ENCODE measurements at regions not wholly inside any gene's neighbourhood (a gene's known extent, or its start where the extent isn't known, plus 50 kb on each side); places are given as distances from the start of the nearest gene placed in this dataset.

- no peak for DNase-seq (ENCODE audit: low spot score)
These were observed 56.9 kb downstream of the SLITRK6 start for GRCh38 chr13:85742355-85742754.

DNA sequence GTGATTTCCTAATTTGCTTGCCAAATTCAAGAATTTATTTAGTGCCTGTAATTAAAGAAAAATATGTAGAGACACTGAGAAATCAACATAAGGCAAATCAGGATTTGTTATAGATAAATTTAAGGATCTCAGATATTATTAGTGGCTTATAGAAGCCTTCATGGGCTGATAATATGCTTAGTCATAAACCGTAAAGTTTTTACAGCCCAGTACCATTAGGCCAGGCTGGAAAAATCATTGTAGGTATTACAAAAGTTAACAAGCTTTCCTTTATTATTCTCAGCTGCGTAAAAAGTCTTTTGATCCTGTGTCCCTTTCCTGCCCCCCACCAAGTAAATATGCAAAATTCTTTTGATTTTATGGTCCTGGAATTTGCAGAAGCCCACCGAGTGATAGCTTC is 58.2 kb downstream of the SLITRK6 start:
- no peak for DNase-seq (ENCODE audit: low spot score)

DNA sequence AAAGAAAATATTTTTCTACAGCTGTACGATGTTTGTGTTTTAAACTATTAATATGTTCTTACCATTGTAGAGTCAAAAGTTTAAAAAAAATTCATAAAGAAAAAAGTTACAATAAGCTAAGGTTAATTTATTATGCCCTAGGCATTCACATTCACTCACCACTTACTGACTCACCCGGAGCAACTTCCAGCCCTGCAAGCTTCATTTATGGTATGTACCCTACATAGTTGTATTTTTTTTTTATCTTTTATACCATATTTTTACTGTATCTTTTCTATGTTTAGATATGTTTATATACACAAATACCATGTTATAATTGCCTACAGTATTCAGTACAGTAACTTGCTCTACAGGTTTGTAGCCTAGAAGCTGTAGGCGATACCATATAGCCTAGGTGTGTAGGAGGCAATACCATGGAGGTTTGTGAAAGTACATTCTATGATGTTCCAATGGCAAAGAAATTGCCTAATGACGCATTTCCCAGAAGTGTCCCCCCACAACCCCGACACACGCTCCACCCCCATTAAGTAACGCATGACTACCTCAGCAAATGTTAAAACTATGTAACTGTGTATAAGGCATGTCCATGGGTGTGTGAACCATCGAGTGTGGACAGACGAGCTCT is 60.4 kb downstream of the SLITRK6 start:
- DNase-seq (ENCODE audit: low spot score) = no peak

DNA sequence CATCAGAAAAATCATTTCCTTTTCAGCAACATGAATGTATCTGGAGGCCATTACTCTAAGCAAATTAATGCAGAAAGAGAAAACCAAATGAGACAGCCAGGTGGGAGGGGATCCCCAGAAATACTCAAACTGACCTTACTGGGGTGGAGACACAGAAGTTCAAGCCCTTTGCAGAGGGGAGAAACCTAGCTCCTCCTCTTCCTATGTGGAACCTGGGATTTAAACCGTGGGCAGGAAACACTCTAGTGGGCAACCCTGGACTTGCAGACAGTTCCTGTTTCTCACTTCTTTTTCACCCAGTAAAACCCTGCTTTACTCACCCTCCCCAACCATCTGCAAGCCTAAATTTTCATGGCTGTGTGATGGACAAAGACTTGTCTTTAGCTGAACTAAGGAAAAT is 61.3 kb downstream of the SLITRK6 start:
- no peak for DNase-seq (ENCODE audit: low spot score)

DNA sequence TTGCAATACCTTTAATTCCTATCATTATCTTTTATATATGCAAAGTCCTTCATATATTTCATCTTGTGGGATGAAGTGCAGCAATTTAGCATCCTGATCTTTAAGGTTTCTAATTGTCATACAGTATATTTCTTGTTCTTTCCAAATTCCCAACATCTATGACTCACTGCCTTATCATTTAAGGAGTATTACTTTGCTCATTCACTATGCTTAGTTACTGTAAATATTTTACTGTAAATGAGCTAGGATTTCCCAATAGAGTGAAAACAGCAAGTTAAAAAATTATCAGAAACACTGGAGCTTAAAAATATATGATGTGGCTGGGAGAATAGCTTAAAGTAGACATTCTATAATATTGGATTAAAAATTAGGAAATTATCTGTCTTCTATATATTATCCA is 69.9 kb downstream of the SLITRK6 start:
- DNase-seq (ENCODE audit: low spot score) = no peak

DNA sequence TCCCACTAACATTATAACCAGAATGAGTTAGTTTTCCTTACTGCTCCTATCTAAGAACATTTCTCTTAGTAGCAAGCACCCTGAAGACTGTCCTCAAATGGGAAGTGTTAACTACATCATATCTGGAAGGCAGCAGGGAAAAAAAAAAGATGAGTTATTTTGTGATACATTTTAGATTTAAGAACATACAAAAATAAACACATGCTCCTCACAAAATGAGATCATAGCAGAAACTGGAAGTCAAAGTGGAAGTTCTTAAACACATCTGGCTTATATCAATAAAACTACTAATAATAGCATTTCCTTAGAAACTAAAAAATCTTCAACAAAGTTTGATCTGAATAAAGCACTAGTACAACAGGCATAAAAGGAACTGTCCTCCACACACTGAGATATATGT is 70.4 kb downstream of the SLITRK6 start:
- no peak for DNase-seq (ENCODE audit: low spot score)

DNA sequence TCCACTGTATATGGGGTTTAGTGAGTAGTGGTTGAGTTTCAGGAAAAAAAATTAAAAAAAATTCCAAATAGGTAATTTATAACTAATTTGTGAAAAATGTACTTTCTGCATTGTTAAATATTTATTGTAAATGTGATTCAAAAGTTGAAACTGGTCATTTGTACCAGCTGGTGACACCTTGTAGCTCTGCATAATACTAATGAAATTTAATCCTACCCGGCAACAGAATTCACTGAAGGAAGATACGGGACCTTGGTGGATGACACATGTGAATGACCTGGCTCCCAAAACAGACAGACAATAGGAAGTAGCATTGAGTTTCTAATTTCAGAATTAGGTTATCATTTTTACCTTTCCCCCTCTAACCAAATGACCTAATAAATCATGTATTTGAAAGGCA is 73.8 kb downstream of the SLITRK6 start:
- DNase-seq (ENCODE audit: low spot score) = no peak

DNA sequence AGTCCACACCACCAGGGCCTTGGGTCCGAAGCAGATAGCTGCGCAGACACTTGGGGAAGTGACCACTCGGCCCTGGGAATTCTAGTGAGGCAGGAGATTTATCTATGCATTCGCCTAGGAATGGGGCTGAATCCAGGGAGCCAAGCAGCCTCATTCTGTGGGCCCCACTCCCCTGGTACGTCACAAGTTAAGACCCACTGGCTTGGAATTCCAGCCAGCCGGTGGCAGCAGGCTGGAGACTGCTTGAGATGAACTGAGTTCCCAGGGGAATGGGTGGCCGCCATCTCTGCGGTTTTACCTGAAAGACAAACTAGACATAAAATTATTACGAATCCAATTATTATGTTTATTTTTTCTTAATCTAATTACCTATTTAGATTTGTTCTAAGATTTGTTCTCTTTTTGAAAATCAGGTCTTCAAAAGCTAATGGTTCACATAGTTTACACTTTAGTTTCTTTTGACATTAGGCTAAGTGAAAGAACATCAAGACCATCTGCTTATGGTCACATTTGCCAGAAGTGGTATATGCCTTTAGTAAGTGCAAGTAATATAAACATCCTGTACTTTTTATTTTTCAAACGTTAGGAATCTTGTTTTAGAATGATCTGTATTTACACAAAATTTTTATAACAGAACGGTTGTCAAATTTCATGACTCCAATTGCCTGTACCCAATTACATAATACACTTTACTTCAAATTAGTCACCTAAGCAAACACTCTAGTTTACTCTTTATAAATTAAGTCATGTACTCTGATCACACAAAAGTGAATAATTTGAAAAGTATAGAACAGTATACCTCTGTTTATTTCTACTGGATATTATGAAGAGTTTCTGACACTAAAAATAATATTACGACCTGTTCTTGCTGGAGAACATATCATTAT is 74.4 kb downstream of the SLITRK6 start:
- no peak for DNase-seq (ENCODE audit: low spot score)

GRCh38 chr13:85719749-85720148 is 79.5 kb downstream of the SLITRK6 start:
- no peak for DNase-seq (ENCODE audit: low spot score)

DNA sequence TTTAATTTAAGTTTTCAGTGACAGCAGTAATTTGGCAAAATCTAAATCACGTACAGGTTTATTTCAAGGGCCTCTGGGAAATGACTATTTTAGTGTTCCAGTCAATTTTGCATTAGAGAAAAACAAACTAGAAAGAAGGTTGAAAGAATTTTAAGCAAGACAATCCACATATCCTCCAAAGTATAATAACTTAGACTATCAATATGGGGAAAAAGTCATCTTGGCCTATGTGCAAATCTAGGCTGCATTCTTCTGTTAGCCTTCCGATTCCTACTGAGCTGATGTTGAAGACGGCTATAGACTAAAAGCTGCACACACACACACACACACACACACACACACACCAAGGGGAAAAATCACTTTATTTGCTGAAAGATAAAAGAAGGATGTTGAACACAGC is 81.3 kb downstream of the SLITRK6 start:
- DNase-seq (ENCODE audit: low spot score) = no peak

- DNase-seq (ENCODE audit: low spot score) = no peak
These were observed 88.7 kb downstream of the SLITRK6 start for GRCh38 chr13:85710545-85710944.

- no peak for DNase-seq (ENCODE audit: low spot score)
These were observed 89.5 kb downstream of the SLITRK6 start for GRCh38 chr13:85709721-85710120.

DNA sequence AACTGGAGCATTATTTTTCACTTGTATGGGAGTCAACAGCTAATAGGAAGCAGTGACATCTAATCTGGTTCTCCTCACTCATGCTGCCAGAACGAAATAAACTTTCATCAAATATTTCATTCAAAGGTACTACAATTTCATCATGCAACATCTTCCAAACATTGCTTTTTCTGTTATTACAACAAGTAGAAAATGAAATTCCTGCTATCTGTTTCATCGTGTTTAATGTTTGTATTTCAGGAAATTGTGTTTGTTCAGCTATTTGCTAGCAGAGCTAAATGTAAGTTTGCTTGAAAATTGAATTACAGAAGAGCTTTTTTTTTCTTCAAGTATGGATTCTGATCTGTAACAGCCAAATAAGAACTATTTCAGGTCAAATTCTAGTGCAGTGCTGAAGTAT is 90.1 kb downstream of the SLITRK6 start:
- DNase-seq (ENCODE audit: low spot score) = no peak

- DNase-seq (ENCODE audit: low spot score) = no peak
These were observed 98.3 kb downstream of the SLITRK6 start for GRCh38 chr13:85700906-85701305.

- no peak for DNase-seq (ENCODE audit: low spot score)
These were observed 101.0 kb downstream of the SLITRK6 start for GRCh38 chr13:85698256-85698655.

DNA sequence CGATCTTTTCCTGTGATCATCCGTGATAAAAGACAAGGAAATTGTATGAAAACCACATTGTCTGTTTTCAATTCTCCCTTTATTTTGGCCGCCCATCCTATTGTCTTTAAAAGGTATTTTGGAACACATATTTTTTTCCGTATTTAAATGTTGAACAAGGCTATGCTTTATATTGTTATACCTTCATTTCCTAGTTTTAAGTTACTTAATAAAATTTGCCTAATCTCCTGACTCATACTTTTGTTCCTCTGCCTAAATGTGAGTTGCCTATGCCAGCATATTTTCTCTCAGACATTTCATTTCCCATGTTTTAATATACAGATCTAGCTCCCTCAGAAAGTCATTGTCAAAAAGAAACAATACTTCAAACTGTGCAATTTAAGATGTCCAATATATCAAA is 104.2 kb downstream of the SLITRK6 start:
- no peak for DNase-seq (ENCODE audit: low spot score)

DNA sequence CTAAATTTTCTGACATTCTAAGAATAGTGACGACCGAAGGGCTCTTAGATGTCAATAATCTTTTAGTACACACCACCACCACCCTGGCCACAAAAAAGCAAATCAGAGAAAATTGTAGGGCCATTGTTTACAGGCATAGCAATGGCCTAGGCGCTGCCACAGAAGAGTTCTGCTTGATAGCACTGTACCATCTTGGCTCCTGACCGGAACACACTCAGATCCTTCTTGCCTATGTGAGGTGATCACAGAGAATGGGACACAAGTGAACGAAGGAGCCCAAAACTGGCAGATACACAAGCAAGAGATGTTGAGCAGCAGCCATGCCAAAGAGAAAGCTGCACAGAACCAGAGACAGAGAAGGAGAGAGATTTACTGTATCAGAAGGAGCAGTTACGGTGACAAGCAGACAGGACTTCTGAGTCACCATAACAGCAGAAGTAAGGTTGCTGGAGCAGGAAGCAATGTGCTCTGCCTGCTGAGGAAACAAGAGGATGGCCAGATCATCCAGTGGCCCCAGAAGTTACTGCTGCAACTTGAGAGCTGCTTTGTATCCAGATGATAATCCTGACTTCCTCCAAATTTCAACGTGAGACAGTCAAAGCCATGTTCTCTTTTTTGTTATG is 105.2 kb downstream of the SLITRK6 start:
- DNase-seq (ENCODE audit: low spot score) = no peak

GRCh38 chr13:85690368-85690767 is 108.9 kb downstream of the SLITRK6 start:
- no peak for DNase-seq (ENCODE audit: low spot score)

GRCh38 chr13:85685436-85685835 is 113.8 kb downstream of the SLITRK6 start:
- no peak for DNase-seq (ENCODE audit: low spot score)

DNA sequence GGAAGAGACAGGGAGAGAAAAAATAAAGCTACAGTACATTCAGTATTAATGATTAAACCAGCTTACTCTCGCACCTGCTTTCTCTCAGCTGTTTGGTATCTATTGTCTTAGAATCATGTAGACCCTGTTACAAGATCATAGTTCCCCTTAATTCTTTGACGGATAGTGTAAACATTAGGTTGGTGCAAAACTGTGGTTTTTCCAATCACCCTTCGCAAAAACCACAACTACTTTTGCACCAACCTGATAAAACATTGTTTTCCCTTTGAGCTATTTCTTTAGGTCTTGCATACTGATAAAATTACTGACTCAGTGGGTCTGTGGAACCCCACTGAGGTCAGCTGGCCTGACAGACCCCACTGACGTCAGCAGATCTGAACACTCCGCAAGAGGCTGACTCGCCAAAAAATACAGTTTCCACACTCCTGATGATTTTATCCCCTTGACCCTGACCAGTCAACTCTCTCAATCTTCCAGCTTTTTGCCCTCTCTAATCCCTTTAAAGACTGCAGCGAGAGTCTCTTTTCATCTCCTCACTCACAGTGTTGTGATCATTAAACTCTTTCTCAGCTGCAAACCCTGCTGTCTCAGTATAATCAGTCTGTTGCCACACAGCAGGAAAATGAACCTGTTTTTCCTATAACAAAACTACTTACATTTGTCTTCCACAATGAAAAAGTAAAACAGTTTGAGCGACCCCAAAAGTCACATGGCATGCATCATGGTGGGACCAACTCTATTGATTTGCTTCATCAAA is 123.9 kb downstream of the SLITRK6 start:
- no peak for DNase-seq (ENCODE audit: low spot score)

DNA sequence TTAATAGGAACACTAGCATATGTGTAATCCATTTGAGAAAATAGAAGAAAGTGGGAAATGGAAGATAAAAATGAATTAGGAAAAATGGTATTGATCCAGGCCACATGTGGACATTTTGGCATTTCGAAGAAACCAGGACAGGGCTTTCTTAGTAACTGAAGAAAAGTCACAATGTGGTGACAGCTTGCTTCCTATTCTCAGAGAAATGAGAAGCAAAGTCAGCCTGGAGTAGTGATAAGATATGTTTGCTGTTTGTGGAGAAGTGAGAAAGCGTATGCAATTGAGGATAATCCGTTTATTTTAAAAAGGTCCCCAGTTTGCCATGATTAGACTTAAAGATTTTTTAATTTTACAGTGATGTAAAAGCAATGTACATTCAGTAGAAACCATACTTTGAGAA is 127.9 kb downstream of the SLITRK6 start:
- no peak for DNase-seq (ENCODE audit: low spot score)

- DNase-seq (ENCODE audit: low spot score) = peak; percentile 37
These were observed 132.9 kb downstream of the SLITRK6 start for GRCh38 chr13:85666356-85666755.

DNA sequence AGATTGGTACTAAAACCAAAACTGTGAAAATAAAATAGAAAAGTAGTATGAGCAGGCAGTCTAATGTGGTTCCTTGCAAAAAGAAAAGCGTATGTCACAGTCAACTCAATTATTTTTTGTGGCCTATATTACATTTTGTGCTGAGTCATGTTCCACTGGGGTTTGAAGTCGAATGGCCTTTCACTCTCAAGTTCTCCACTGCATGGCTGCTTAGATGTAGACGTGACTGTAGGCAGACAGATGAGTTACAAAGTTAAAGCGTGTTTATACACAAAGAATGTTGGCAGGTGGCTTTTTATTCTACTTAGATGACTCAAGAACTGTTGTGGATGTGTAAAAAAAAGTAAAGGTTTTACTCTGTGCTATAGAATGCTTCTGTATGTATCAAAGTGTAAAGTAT is 133.9 kb downstream of the SLITRK6 start:
- DNase-seq (ENCODE audit: low spot score) = no peak
